ENCODE measurements at regions not wholly inside any gene's neighbourhood (a gene's known extent, or its start where the extent isn't known, plus 50 kb on each side); places are given as distances from the start of the nearest gene placed in this dataset.

- TF ChIP-seq CTCF (IDR thresholded peaks at IDR 0.05): no peak
- ATAC-seq (no peak), DNase-seq (no peak)
- Mint-ChIP-seq H3K4me3 (no peak overlapping the region), H3K27ac (no peak overlapping the region), H3K27me3 (peaks cover 13% of the 10 kb centered on the region), H3K4me1 (ENCODE audit: low read depth) (no peaks in the 10 kb centered on the region), H3K9me3 (no peaks in the 10 kb centered on the region), H3K36me3 (ENCODE audit: low read depth) (no peaks in the 10 kb centered on the region)
- POLR2A ChIA-PET: no interaction called here
- CTCF ChIA-PET: no interaction called here
- intact Hi-C loops (cut with micrococcal nuclease): no loop called here
These were observed 1021.0 kb downstream of the MCTP2 start for GRCh38 chr15:95252404-95252803.

- CTCF ChIA-PET: no interaction called here
- intact Hi-C loops (cut with micrococcal nuclease): no loop called here
- no peak for ATAC-seq
These were observed 1022.9 kb downstream of the MCTP2 start for GRCh38 chr15:95254263-95254662.

GRCh38 chr15:95259513-95259912 lies 1028.2 kb downstream of the MCTP2 start:
- ChIA-PET CTCF (interaction anchor here (0.7 to 1.9 kb wide), 10 partner anchors 10 to 1974 kb away, joined by 3 to 12 read pairs (median 3); no protein-coding TSS in a partner anchor), POLR2A (no interaction called here)
- H3K4me3 Mint-ChIP-seq: no peak overlapping the region
- no peaks in the 10 kb centered on the region for H3K4me1 Mint-ChIP-seq (ENCODE audit: low read depth)
- ATAC-seq: no peak
- no peaks in the 10 kb centered on the region for H3K9me3 Mint-ChIP-seq
- TF ChIP-seq CTCF (IDR thresholded peaks at IDR 0.05): peak; percentile 75
- H3K27me3 Mint-ChIP-seq: peaks cover 32% of the 10 kb centered on the region
- DNase-seq: peak; percentile 64
- no peak overlapping the region for H3K27ac Mint-ChIP-seq
- H3K36me3 Mint-ChIP-seq (ENCODE audit: low read depth): no peaks in the 10 kb centered on the region
- intact Hi-C loops (cut with micrococcal nuclease): no loop called here

More at GRCh38 chr15:95254263-95254662, 1022.9 kb downstream of the MCTP2 start:
- no peak for DNase-seq
- no peak overlapping the region for H3K27ac Mint-ChIP-seq
- H3K9me3 Mint-ChIP-seq: no peaks in the 10 kb centered on the region
- TF ChIP-seq CTCF (IDR thresholded peaks at IDR 0.05): no peak
- H3K4me3 Mint-ChIP-seq: no peak overlapping the region
- POLR2A ChIA-PET: no interaction called here
- no peaks in the 10 kb centered on the region for H3K4me1 Mint-ChIP-seq (ENCODE audit: low read depth)
- H3K36me3 Mint-ChIP-seq (ENCODE audit: low read depth): no peaks in the 10 kb centered on the region
- H3K27me3 Mint-ChIP-seq: peaks cover 19% of the 10 kb centered on the region

- Mint-ChIP-seq H3K27me3 (peaks cover 31% of the 10 kb centered on the region), H3K4me1 (ENCODE audit: low read depth) (no peaks in the 10 kb centered on the region), H3K36me3 (ENCODE audit: low read depth) (no peaks in the 10 kb centered on the region), H3K9me3 (no peaks in the 10 kb centered on the region), H3K27ac (no peak overlapping the region), H3K4me3 (no peak overlapping the region)
- DNase-seq (no peak), ATAC-seq (no peak)
- TF ChIP-seq CTCF (IDR thresholded peaks at IDR 0.05): no peak
- ChIA-PET POLR2A (no interaction called here), CTCF (interaction anchor here (0.6 to 1.9 kb wide), 12 partner anchors 10 to 1975 kb away, joined by 3 to 12 read pairs (median 3); no protein-coding TSS in a partner anchor)
- intact Hi-C loops (cut with micrococcal nuclease): no loop called here
These were observed 1028.6 kb downstream of the MCTP2 start for GRCh38 chr15:95259965-95260364.

- no peak for TF ChIP-seq CTCF (IDR thresholded peaks at IDR 0.05)
- no peak overlapping the region for H3K27ac Mint-ChIP-seq
- peaks cover 29% of the 10 kb centered on the region for H3K27me3 Mint-ChIP-seq
- ATAC-seq: no peak
- H3K4me3 Mint-ChIP-seq: no peak overlapping the region
- CTCF ChIA-PET: interaction anchor here (1.9 kb wide), 1 partner anchor 25 kb away, joined by 10 read pairs; no protein-coding TSS in a partner anchor
- no peaks in the 10 kb centered on the region for H3K4me1 Mint-ChIP-seq (ENCODE audit: low read depth)
- intact Hi-C loops (cut with micrococcal nuclease): no loop called here
- H3K9me3 Mint-ChIP-seq: no peaks in the 10 kb centered on the region
- no peaks in the 10 kb centered on the region for H3K36me3 Mint-ChIP-seq (ENCODE audit: low read depth)
- POLR2A ChIA-PET: interaction anchor here (0.6 kb wide), 1 partner anchor 400 kb away, joined by 3 read pairs; no protein-coding TSS in a partner anchor
- DNase-seq: no peak
These were observed 1029.5 kb downstream of the MCTP2 start for GRCh38 chr15:95260856-95261255.

Data from activated CD8-positive, alpha-beta T cell treated with anti-CD3 and anti-CD28 coated beads for 36 hours (primary cell).